ENCODE measurements at regions not wholly inside any gene's neighbourhood (a gene's known extent, or its start where the extent isn't known, plus 50 kb on each side); places are given as distances from the start of the nearest gene placed in this dataset.

DNA sequence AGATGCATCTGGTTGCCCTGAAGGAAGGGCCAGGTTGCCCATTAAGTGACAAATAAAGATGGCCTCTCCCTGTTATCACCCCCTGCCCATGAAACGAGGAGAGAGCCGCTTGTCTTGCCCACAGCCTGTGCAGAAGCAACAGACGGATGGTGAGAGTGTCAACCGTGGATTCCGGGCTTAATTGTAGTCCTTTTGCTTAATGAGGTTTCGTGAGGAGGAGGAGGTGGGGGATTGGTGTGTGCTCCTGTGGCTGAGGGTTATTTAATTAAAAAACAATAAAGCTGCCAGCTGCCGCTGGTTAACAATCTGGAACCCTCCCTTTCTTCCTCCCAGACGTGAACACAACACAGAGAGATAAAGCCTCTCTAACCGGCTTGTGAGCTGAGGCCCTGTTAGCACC lies 188.0 kb upstream of the PARD3B start:
- intact Hi-C loops (cut with micrococcal nuclease) = loop anchor here (10.0 kb wide), 1 partner anchor 268 kb away; no protein-coding TSS in a partner anchor
- H3K9ac ChIP-seq (ENCODE audit: low read length) = no peak overlapping the region
- no TSS peak for BruUV-seq (replicated peaks)

DNA sequence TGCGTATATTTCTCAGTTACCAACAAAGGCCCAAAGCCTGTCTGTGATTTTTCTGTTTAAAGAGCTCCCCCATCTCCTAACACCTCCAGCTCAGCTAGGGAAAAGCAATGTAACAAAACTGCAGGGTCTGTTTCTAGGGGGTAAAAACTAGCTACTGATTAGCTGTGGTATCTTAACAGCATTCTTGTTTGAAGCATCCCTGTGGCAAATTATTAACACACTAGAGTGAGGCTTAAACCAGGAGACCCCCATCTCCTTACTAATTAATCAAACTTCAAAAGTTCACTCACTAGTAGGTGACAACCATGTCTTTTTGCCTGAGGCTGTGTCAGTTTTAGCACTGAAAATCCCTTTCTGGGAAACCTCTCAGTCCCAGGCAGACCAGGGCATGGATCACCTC lies 186.2 kb upstream of the PARD3B start:
- Histone ChIP-seq H3K79me2 (ENCODE audit: insufficient read depth, low read length) (no peaks in the 10 kb centered on the region), H4K20me1 (ENCODE audit: insufficient read depth) (no peaks in the 10 kb centered on the region), H2AFZ (ENCODE audit: low read depth, low read length, poor library complexity, severe bottlenecking) (no peak overlapping the region), H3K9ac (ENCODE audit: low read length) (no peak overlapping the region), H3K4me3 (replicated peaks in 1 of 2; ENCODE audit: low read depth in 1 of 2, low read length in 2 of 2) (no peak overlapping the region), H3K36me3 (ENCODE audit: control insufficient read depth in 1 of 2, insufficient read depth in 2 of 2, low read length in 2 of 2) (no peaks in the 10 kb centered on the region), H3K27me3 (ENCODE audit: insufficient read depth, low read length) (no peaks in the 10 kb centered on the region), H3K27ac (ENCODE audit: low read depth, low read length) (no peak overlapping the region), H3K9me3 (ENCODE audit: control insufficient read depth in 1 of 2, insufficient read depth in 1 of 2, low read depth in 1 of 2, low read length in 2 of 2) (no peaks in the 10 kb centered on the region), H3K4me1 (ENCODE audit: control insufficient read depth in 1 of 2, insufficient read depth in 2 of 2, low read length in 2 of 2) (no peaks in the 10 kb centered on the region), H3K4me2 (ENCODE audit: low read length) (no peak overlapping the region), H3K9me2 (ENCODE audit: insufficient read depth) (no peaks in the 10 kb centered on the region)
- ChIA-PET POLR2A (no interaction called here), CTCF (interaction anchor here (0.7 kb wide), 1 partner anchor 52 kb away, joined by 5 read pairs; no protein-coding TSS in a partner anchor), RAD21 (ENCODE audit: low non-redundant PET in 1 of 2, low total read pairs in 2 of 2, uncharacterized antibody in 2 of 2, unreplicated experiment in 2 of 2) (no interaction called here)
- ATAC-seq (no peak), DNase-seq (ENCODE audit: low read depth, low spot score) (no peak)
- intact Hi-C loops (cut with micrococcal nuclease) = loop anchor here (10.0 kb wide), 1 partner anchor 266 kb away; no protein-coding TSS in a partner anchor
- TF ChIP-seq EZH2 (IDR thresholded peaks at IDR 0.05) = no peak
- no peak for TF ChIP-seq TCF7L2 (IDR thresholded peaks at IDR 0.05; ENCODE audit: borderline replicate concordance, extremely low read depth, insufficient read depth, insufficient read length)
- TF ChIP-seq, protein P1, sequence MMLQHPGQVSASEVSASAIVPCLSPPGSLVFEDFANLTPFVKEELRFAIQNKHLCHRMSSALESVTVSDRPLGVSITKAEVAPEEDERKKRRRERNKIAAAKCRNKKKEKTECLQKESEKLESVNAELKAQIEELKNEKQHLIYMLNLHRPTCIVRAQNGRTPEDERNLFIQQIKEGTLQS (IDR thresholded peaks at IDR 0.05) = no peak
- TF ChIP-seq, protein P2, sequence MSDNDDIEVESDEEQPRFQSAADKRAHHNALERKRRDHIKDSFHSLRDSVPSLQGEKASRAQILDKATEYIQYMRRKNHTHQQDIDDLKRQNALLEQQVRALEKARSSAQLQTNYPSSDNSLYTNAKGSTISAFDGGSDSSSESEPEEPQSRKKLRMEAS (IDR thresholded peaks at IDR 0.05) = no peak
- no peak for TF ChIP-seq POLR2AphosphoS5 (IDR thresholded peaks at IDR 0.05; ENCODE audit: low read depth, low read length)
- TF ChIP-seq SP1 (IDR thresholded peaks at IDR 0.05; ENCODE audit: low read depth) = no peak
- TF ChIP-seq, protein P3, sequence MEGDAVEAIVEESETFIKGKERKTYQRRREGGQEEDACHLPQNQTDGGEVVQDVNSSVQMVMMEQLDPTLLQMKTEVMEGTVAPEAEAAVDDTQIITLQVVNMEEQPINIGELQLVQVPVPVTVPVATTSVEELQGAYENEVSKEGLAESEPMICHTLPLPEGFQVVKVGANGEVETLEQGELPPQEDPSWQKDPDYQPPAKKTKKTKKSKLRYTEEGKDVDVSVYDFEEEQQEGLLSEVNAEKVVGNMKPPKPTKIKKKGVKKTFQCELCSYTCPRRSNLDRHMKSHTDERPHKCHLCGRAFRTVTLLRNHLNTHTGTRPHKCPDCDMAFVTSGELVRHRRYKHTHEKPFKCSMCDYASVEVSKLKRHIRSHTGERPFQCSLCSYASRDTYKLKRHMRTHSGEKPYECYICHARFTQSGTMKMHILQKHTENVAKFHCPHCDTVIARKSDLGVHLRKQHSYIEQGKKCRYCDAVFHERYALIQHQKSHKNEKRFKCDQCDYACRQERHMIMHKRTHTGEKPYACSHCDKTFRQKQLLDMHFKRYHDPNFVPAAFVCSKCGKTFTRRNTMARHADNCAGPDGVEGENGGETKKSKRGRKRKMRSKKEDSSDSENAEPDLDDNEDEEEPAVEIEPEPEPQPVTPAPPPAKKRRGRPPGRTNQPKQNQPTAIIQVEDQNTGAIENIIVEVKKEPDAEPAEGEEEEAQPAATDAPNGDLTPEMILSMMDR (IDR thresholded peaks at IDR 0.05 in 2 of 3, conservative IDR thresholded peaks at IDR 0.05 in 1 of 3; ENCODE audit: borderline replicate concordance in 1 of 3, insufficient read depth in 1 of 3, low read depth in 2 of 3, low read length in 2 of 3) = no peak
- TF ChIP-seq RAD21 (IDR thresholded peaks at IDR 0.05; ENCODE audit: low read depth) = no peak
- no TSS peak for BruUV-seq (replicated peaks)

More for the DNA sequence above, 188.0 kb upstream of the PARD3B start:
- Histone ChIP-seq H3K27ac (ENCODE audit: low read depth, low read length) (no peak overlapping the region), H3K36me3 (ENCODE audit: control insufficient read depth in 1 of 2, insufficient read depth in 2 of 2, low read length in 2 of 2) (no peaks in the 10 kb centered on the region), H3K27me3 (ENCODE audit: insufficient read depth, low read length) (no peaks in the 10 kb centered on the region), H3K4me3 (replicated peaks in 1 of 2; ENCODE audit: low read depth in 1 of 2, low read length in 2 of 2) (no peak overlapping the region), H2AFZ (ENCODE audit: low read depth, low read length, poor library complexity, severe bottlenecking) (no peak overlapping the region), H3K4me2 (ENCODE audit: low read length) (no peak overlapping the region), H4K20me1 (ENCODE audit: insufficient read depth) (no peaks in the 10 kb centered on the region), H3K79me2 (ENCODE audit: insufficient read depth, low read length) (no peaks in the 10 kb centered on the region), H3K9me2 (ENCODE audit: insufficient read depth) (no peaks in the 10 kb centered on the region), H3K4me1 (ENCODE audit: control insufficient read depth in 1 of 2, insufficient read depth in 2 of 2, low read length in 2 of 2) (no peaks in the 10 kb centered on the region), H3K9me3 (ENCODE audit: control insufficient read depth in 1 of 2, insufficient read depth in 1 of 2, low read depth in 1 of 2, low read length in 2 of 2) (no peaks in the 10 kb centered on the region)
- ChIA-PET POLR2A (no interaction called here), CTCF (no interaction called here), RAD21 (ENCODE audit: low non-redundant PET in 1 of 2, low total read pairs in 2 of 2, uncharacterized antibody in 2 of 2, unreplicated experiment in 2 of 2) (no interaction called here)
- TF ChIP-seq ZBTB33 (IDR thresholded peaks at IDR 0.05; ENCODE audit: extremely low read depth, insufficient replicate concordance, low read length) = no peak
- no peak for TF ChIP-seq JUND (IDR thresholded peaks at IDR 0.05)
- ATAC-seq (no peak), DNase-seq (ENCODE audit: low read depth, low spot score) (no peak)
